ENCODE measurements at regions not wholly inside any gene's neighbourhood (a gene's known extent, or its start where the extent isn't known, plus 50 kb on each side); places are given as distances from the start of the nearest gene placed in this dataset.
"Not testable (repeated sequence)": the region's sequence is repeated elsewhere in the genome, so short reads cannot be mapped to it uniquely, and the experiment has no call there.

DNA sequence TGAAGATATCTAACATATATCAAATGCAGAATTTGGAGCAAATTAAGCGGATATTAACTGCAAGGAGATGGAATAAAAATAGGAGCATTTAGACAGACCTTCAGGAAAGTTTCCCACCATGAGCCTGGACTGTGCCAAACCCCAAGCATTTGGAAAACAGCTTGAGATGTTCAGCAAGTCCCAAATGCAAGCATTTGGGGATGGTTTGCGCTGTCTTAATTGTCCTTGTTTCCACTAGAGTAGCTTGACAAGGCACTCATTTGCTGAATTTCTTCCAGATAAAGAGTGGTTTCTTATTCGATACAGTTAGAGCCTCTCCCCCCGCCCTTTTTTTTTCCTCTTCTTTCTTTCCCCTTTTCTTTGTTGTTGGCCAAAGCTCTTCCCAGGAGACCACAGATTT is 77.1 kb upstream of the CDC42EP3 start:
- WGBS, 2 donors: 93% methylated on average over 4 of the region's 4 CpGs
- ATAC-seq (ENCODE audit: low FRiP score) (no peak), DNase-seq (no peak)
- no peak overlapping the region for H3K4me3 ChIP-seq (ENCODE audit: low read length in 2 of 2)
- H3K4me1 ChIP-seq (ENCODE audit: control insufficient read depth in 1 of 2, insufficient read depth in 2 of 2, low read length in 2 of 2): peaks cover 0 to 2% of the 10 kb centered on the region in 2 donors
- H3K27ac ChIP-seq (ENCODE audit: low read depth in 1 of 2, low read length in 2 of 2): no peak overlapping the region
- H3K9me3 ChIP-seq (ENCODE audit: control insufficient read depth, low read length): no peaks in the 10 kb centered on the region
- intact Hi-C loops (cut with DNase I): loop anchor here in 1 of 2 donors (10.0 kb wide), 1 partner anchor 46 kb away; no protein-coding TSS in a partner anchor
- H3K36me3 ChIP-seq (ENCODE audit: control insufficient read depth in 1 of 2, insufficient read depth in 2 of 2, low read length in 1 of 2): no peaks in the 10 kb centered on the region
- no peaks in the 10 kb centered on the region for H3K27me3 ChIP-seq (ENCODE audit: control insufficient read depth in 1 of 2, insufficient read depth in 2 of 2, low read length in 1 of 2)

DNA sequence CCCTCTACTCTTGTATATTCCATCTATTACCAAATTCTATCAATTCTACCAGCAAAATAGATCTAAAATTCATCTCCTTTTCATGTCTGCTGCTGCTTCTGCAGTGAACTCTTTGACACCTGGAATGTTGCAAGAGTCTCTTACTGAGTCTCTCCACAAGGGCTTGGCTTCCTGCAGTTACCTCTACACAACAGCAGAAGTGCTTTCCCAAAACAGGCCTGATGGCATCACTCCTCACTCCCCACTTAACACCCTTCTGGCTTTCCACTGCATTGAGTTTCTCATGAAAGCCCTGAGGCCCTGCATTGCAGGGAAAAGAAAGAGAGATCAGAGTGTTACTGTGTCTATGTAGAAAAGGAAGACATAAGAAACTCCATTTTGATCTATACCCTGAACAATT is 78.8 kb upstream of the CDC42EP3 start:
- intact Hi-C loops (cut with DNase I); H3K27ac ChIP-seq (ENCODE audit: low read depth in 1 of 2, low read length in 2 of 2); H3K27me3 ChIP-seq (ENCODE audit: control insufficient read depth in 1 of 2, insufficient read depth in 2 of 2, low read length in 1 of 2); H3K4me3 ChIP-seq (ENCODE audit: low read length in 2 of 2); H3K4me1 ChIP-seq (ENCODE audit: control insufficient read depth in 1 of 2, insufficient read depth in 2 of 2, low read length in 2 of 2); DNase-seq; H3K9me3 ChIP-seq (ENCODE audit: control insufficient read depth, low read length); ATAC-seq (ENCODE audit: low FRiP score); H3K36me3 ChIP-seq (ENCODE audit: control insufficient read depth in 1 of 2, insufficient read depth in 2 of 2, low read length in 1 of 2): not testable (repeated sequence)

DNA sequence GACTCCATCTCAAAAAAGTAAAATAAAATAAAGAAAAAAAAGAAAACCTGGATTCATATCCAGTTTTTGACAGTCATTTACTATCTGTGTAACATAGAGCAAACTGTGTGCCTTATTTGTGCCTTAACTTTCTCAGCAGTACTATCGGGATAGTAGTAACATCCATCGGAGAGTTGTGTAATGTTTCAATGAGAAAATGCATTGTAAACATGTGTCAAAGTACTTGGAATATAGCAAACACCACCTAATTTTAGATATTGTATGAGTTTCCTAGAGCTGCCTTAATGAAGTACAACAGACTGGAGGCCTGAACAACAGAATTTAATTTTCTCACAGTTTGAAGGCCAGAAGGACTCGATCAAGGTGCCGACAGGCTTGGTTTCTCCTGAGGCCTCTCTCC is 81.3 kb upstream of the CDC42EP3 start:
- H3K36me3 ChIP-seq (ENCODE audit: control insufficient read depth in 1 of 2, insufficient read depth in 2 of 2, low read length in 1 of 2): no peaks in the 10 kb centered on the region
- no peaks in the 10 kb centered on the region for H3K9me3 ChIP-seq (ENCODE audit: control insufficient read depth, low read length)
- no peaks in the 10 kb centered on the region for H3K27me3 ChIP-seq (ENCODE audit: control insufficient read depth in 1 of 2, insufficient read depth in 2 of 2, low read length in 1 of 2)
- DNase-seq (no peak), ATAC-seq (ENCODE audit: low FRiP score) (no peak)
- intact Hi-C loops (cut with DNase I): no loop called here
- WGBS, 2 donors: 97 to 99% methylated on average over 2 to 3 of the region's 4 CpGs
- H3K27ac ChIP-seq (ENCODE audit: low read depth in 1 of 2, low read length in 2 of 2): no peak overlapping the region
- no peaks in the 10 kb centered on the region for H3K4me1 ChIP-seq (ENCODE audit: control insufficient read depth in 1 of 2, insufficient read depth in 2 of 2, low read length in 2 of 2)
- no peak overlapping the region for H3K4me3 ChIP-seq (ENCODE audit: low read length in 2 of 2)

DNA sequence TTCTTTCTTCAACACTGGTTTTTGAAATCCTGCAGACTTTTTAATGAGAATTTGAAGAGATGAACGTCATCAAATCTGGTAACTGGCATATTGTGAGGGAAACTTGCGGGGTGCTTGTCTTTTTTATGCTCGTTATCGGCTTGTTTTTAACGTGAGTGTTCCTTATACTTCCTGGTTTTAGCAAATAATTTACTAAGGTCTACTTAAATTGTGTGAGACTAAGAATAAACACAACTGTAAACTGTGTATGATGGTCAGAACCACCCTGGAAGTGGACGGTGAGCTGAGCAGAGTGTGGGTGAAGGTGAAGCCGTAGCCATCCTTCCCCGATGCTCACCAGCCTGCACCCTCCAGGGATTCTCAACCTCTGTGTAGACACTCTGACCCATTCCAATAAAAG is 82.3 kb upstream of the CDC42EP3 start:
- Histone ChIP-seq H3K36me3 (ENCODE audit: control insufficient read depth in 1 of 2, insufficient read depth in 2 of 2, low read length in 1 of 2) (no peaks in the 10 kb centered on the region), H3K4me3 (ENCODE audit: low read length in 2 of 2) (no peak overlapping the region), H3K9me3 (ENCODE audit: control insufficient read depth, low read length) (no peaks in the 10 kb centered on the region), H3K27ac (ENCODE audit: low read depth in 1 of 2, low read length in 2 of 2) (no peak overlapping the region), H3K27me3 (ENCODE audit: control insufficient read depth in 1 of 2, insufficient read depth in 2 of 2, low read length in 1 of 2) (no peaks in the 10 kb centered on the region), H3K4me1 (ENCODE audit: control insufficient read depth in 1 of 2, insufficient read depth in 2 of 2, low read length in 2 of 2) (no peaks in the 10 kb centered on the region)
- 83 to 96% methylated on average over 8 of the region's 8 CpGs for WGBS, 2 donors
- DNase-seq (no peak), ATAC-seq (ENCODE audit: low FRiP score) (no peak)
- intact Hi-C loops (cut with DNase I): no loop called here

DNA sequence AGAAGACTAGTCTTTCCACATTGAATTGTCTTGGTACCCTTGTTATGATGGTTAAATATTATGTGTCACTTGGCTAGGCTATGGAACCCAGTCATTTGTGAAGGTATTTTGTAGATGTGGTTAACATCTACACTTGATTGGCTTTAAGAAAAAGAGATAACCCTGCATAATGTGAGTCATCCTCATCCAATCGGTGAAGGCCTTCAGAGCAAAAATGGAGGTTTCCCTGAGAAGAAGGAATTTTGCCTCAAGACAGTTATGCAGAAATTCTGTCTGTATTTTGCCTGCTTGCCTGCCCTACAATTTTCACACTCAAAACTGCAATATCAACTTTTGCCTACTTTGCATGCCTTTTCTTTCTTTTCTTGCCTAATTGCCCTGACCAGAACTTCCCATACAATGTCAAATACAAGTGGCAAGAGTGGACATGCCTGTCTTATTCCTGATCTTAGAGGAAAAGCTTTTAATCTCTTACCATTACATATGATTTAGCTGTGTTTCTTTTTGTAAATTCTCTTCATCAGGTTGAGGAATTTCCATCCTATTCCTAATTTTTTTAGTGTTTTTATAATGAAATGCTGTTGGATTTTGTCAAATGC is 84.6 kb upstream of the CDC42EP3 start:
- H3K4me1 ChIP-seq (ENCODE audit: control insufficient read depth in 1 of 2, insufficient read depth in 2 of 2, low read length in 2 of 2); intact Hi-C loops (cut with DNase I); DNase-seq; H3K36me3 ChIP-seq (ENCODE audit: control insufficient read depth in 1 of 2, insufficient read depth in 2 of 2, low read length in 1 of 2); H3K27me3 ChIP-seq (ENCODE audit: control insufficient read depth in 1 of 2, insufficient read depth in 2 of 2, low read length in 1 of 2); H3K9me3 ChIP-seq (ENCODE audit: control insufficient read depth, low read length); H3K27ac ChIP-seq (ENCODE audit: low read depth in 1 of 2, low read length in 2 of 2); H3K4me3 ChIP-seq (ENCODE audit: low read length in 2 of 2); ATAC-seq (ENCODE audit: low FRiP score): not testable (repeated sequence)
- 98 to 100% methylated on average over 1 of the region's 1 CpG for WGBS, 2 donors

DNA sequence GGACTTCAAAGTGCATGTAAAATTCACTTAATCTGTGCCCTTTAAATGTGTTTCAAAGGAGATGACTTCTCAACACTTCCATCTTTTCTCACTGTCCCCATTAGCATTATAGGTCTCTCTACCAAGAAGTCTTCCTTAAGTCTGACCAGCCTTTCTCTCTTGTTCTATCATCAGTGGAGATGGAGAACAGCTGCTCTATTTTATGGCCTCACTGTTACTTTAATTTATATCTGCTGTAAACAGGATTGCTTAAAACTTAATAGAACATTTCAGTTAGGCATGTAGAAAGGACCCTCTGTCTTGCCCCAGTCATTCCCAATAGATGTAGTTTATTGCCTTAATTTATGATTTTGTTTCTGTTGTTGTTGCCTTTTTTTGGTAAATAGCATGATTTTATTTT is 86.0 kb upstream of the CDC42EP3 start:
- DNase-seq; H3K4me3 ChIP-seq (ENCODE audit: low read length in 2 of 2); intact Hi-C loops (cut with DNase I); H3K4me1 ChIP-seq (ENCODE audit: control insufficient read depth in 1 of 2, insufficient read depth in 2 of 2, low read length in 2 of 2); H3K9me3 ChIP-seq (ENCODE audit: control insufficient read depth, low read length); H3K36me3 ChIP-seq (ENCODE audit: control insufficient read depth in 1 of 2, insufficient read depth in 2 of 2, low read length in 1 of 2); H3K27ac ChIP-seq (ENCODE audit: low read depth in 1 of 2, low read length in 2 of 2); H3K27me3 ChIP-seq (ENCODE audit: control insufficient read depth in 1 of 2, insufficient read depth in 2 of 2, low read length in 1 of 2); ATAC-seq (ENCODE audit: low FRiP score): not testable (repeated sequence)

DNA sequence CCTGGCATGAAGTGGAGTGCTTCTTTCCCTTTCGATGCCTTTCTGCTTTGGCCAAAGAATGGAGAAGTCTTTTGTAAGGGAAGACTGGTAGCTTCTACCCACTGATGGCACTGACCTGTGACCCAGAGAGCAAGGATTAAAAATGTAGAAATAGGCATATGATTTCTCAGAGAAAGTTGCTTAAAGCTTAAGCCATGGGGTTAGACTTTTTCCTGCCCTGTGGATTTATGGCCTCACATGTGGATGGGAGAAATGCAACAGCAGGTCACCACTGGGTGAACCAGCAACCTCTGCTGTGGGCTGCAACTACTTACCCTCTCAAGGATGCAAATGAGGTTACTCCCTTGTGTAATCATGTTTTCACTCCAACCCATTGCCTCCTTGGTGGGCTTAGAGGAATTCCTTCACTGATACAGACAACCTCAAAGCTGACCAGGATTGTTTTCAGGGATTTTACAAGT is 86.7 kb upstream of the CDC42EP3 start:
- H3K9me3 ChIP-seq (ENCODE audit: control insufficient read depth, low read length); DNase-seq; H3K27me3 ChIP-seq (ENCODE audit: control insufficient read depth in 1 of 2, insufficient read depth in 2 of 2, low read length in 1 of 2); H3K27ac ChIP-seq (ENCODE audit: low read depth in 1 of 2, low read length in 2 of 2); H3K4me3 ChIP-seq (ENCODE audit: low read length in 2 of 2); H3K36me3 ChIP-seq (ENCODE audit: control insufficient read depth in 1 of 2, insufficient read depth in 2 of 2, low read length in 1 of 2); ATAC-seq (ENCODE audit: low FRiP score); intact Hi-C loops (cut with DNase I); H3K4me1 ChIP-seq (ENCODE audit: control insufficient read depth in 1 of 2, insufficient read depth in 2 of 2, low read length in 2 of 2): not testable (repeated sequence)
- WGBS, 2 donors: 89 to 97% methylated on average over 1 of the region's 1 CpG

DNA sequence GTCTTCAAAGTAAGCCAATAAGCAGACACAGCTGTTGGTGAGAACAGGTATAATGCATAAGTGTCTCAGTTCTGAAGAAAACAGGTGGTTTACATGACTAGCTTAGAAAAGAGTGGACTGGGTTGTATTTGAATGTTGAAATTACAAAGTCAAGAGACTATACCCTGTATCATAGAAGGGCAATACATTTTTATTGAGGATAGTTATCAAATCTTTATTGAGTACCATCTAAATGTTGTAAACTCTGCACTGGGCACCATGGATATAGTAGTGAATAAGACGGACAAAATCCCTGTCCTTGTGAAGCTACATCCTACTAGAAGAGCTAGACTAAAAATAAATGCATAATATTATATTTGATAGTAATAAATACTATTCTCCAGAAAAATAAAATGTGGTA is 88.5 kb upstream of the CDC42EP3 start:
- WGBS, 2 donors: 97 to 100% methylated on average over 1 of the region's 1 CpG
- ATAC-seq (ENCODE audit: low FRiP score); H3K27ac ChIP-seq (ENCODE audit: low read depth in 1 of 2, low read length in 2 of 2); DNase-seq; intact Hi-C loops (cut with DNase I); H3K4me3 ChIP-seq (ENCODE audit: low read length in 2 of 2); H3K27me3 ChIP-seq (ENCODE audit: control insufficient read depth in 1 of 2, insufficient read depth in 2 of 2, low read length in 1 of 2); H3K9me3 ChIP-seq (ENCODE audit: control insufficient read depth, low read length); H3K36me3 ChIP-seq (ENCODE audit: control insufficient read depth in 1 of 2, insufficient read depth in 2 of 2, low read length in 1 of 2); H3K4me1 ChIP-seq (ENCODE audit: control insufficient read depth in 1 of 2, insufficient read depth in 2 of 2, low read length in 2 of 2): not testable (repeated sequence)

DNA sequence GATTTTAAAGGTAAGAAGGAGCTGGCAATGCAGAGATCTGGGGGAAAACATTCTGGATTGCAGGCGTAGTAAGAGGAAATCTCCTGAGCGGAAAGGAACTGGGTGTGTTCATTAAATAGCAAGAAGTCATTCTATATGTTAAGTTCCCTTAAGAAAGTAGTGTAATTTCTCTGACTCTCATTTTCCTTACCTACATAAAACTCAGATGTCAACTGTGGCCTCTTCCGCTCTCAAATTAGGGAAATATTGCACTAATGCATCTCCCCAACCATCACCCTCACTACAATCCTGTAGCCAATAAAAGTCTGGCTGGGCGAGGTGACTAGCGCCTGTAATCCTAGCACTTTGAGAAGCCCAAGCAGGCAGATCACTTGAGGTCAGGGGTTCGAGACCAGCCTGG is 89.0 kb upstream of the CDC42EP3 start:
- no peak overlapping the region for H3K27ac ChIP-seq (ENCODE audit: low read depth in 1 of 2, low read length in 2 of 2)
- H3K27me3 ChIP-seq (ENCODE audit: control insufficient read depth in 1 of 2, insufficient read depth in 2 of 2, low read length in 1 of 2): no peaks in the 10 kb centered on the region
- no peaks in the 10 kb centered on the region for H3K36me3 ChIP-seq (ENCODE audit: control insufficient read depth in 1 of 2, insufficient read depth in 2 of 2, low read length in 1 of 2)
- WGBS, 2 donors: 79 to 88% methylated on average over 6 of the region's 6 CpGs
- intact Hi-C loops (cut with DNase I): no loop called here
- no peaks in the 10 kb centered on the region for H3K9me3 ChIP-seq (ENCODE audit: control insufficient read depth, low read length)
- DNase-seq: no peak
- H3K4me3 ChIP-seq (ENCODE audit: low read length in 2 of 2): no peak overlapping the region
- no peaks in the 10 kb centered on the region for H3K4me1 ChIP-seq (ENCODE audit: control insufficient read depth in 1 of 2, insufficient read depth in 2 of 2, low read length in 2 of 2)
- no peak for ATAC-seq (ENCODE audit: low FRiP score)

All from aorta (tissue), 5 donors.